Glomerular visceral epithelial cell (primary cell): ENCODE measurements at regions not wholly inside any gene's neighbourhood (a gene's known extent, or its start where the extent isn't known, plus 50 kb on each side); places are given as distances from the start of the nearest gene placed in this dataset.

Experiments used
- DNase-seq: peaks from one replicate; pipeline ENCODE4 v3.0.0-alpha.2; 2016; ENCODE audit errors: extremely low spot score

GRCh38 chr16:86994651-86995171, 322.5 kb downstream of the C16orf95 start:
- peak; percentile 96 for DNase-seq

- DNase-seq, result no peak
Measured at GRCh38 chr16:86995456-86995855, 321.7 kb downstream of the C16orf95 start.

GRCh38 chr16:86996081-86996480, 321.1 kb downstream of the C16orf95 start:
- no peak for DNase-seq

- DNase-seq, result no peak
Measured at GRCh38 chr16:86997058-86997457, 320.1 kb downstream of the C16orf95 start.

GRCh38 chr16:86998196-86999001, 318.8 kb downstream of the C16orf95 start:
- no peak for DNase-seq

- peak; percentile 85 for DNase-seq
Measured at GRCh38 chr16:87000001-87000400, 317.2 kb downstream of the C16orf95 start.

- DNase-seq, result peak; percentile 46
Measured at GRCh38 chr16:87002717-87003413, 314.3 kb downstream of the C16orf95 start.

GRCh38 chr16:87003414-87003755, 313.8 kb downstream of the C16orf95 start:
- no peak for DNase-seq

- no peak for DNase-seq
Measured at GRCh38 chr16:87006021-87006420, 311.2 kb downstream of the C16orf95 start.

- peak; percentile 35 for DNase-seq
Measured at GRCh38 chr16:87006789-87007745, 310.1 kb downstream of the C16orf95 start.

GRCh38 chr16:87007907-87008306, 309.3 kb downstream of the C16orf95 start:
- no peak for DNase-seq

GRCh38 chr16:87008664-87009063, 308.5 kb downstream of the C16orf95 start:
- no peak for DNase-seq

GRCh38 chr16:87012954-87013938, 303.9 kb downstream of the C16orf95 start:
- DNase-seq, result no peak

- no peak for DNase-seq
Measured at GRCh38 chr16:87014112-87014511, 303.1 kb downstream of the C16orf95 start.

GRCh38 chr16:87015021-87015420, 302.2 kb downstream of the C16orf95 start:
- no peak for DNase-seq

GRCh38 chr16:87016046-87017035, 300.9 kb downstream of the C16orf95 start:
- DNase-seq, result no peak

- peak; percentile 94 for DNase-seq
Measured at GRCh38 chr16:87017371-87018012, 299.7 kb downstream of the C16orf95 start.

- DNase-seq, result no peak
Measured at GRCh38 chr16:87025676-87026075, 291.5 kb downstream of the C16orf95 start.

- DNase-seq, result no peak
Measured at GRCh38 chr16:87027056-87027616, 290.1 kb downstream of the C16orf95 start.
